CD14-positive monocyte (primary cell): ENCODE measurements at regions not wholly inside any gene's neighbourhood (a gene's known extent, or its start where the extent isn't known, plus 50 kb on each side); places are given as distances from the start of the nearest gene placed in this dataset.

ENCODE experiments used
- DNase-seq, 3 donors: peaks; one replicate each; pipeline ENCODE4 v3.0.0-alpha.2; 2011 to 2022
- H2AFZ ChIP-seq: 2 replicates; pipeline ENCODE4 v1.6.0; 2012; ENCODE audit warnings: mild to moderate bottlenecking, low read depth, low read length, inconsistent platforms; ENCODE audit not compliant: insufficient read depth, poor library complexity, severe bottlenecking
- H3K27ac ChIP-seq, 2 donors: 1 replicate in 1 of 2; 2 replicates in 1 of 2; pipeline ENCODE4 v1.5.1; 2012 to 2013; ENCODE audit warnings: low read length in 2 of 2, control low read depth in 1 of 2, inconsistent platforms in 1 of 2, low read depth in 1 of 2, mild to moderate bottlenecking in 1 of 2
- H3K27me3 ChIP-seq, 2 donors: one replicate each; pipeline versions ENCODE4 v1.6.0 to v1.6.1; 2011 to 2013; ENCODE audit warnings: low read length in 2 of 2; ENCODE audit not compliant: control insufficient read depth in 2 of 2, insufficient read depth in 2 of 2
- H3K36me3 ChIP-seq, 2 donors: replicated peaks in 1 of 2; 1 replicate in 1 of 2; 2 replicates in 1 of 2; pipeline versions ENCODE4 v1.5.1 to v1.6.1; 2012 to 2013; ENCODE audit warnings: low read length in 2 of 2, control low read depth in 1 of 2, inconsistent platforms in 1 of 2, mild to moderate bottlenecking in 1 of 2; ENCODE audit not compliant: insufficient read depth in 2 of 2, control insufficient read depth in 1 of 2
- H3K4me1 ChIP-seq, 2 donors: 1 replicate in 1 of 2; 2 replicates in 1 of 2; pipeline versions ENCODE4 v1.5.1 to v1.6.1; 2012 to 2013; ENCODE audit warnings: low read length in 2 of 2, control low read depth in 1 of 2, inconsistent platforms in 1 of 2, mild to moderate bottlenecking in 1 of 2, moderate library complexity in 1 of 2; ENCODE audit not compliant: insufficient read depth in 2 of 2, control insufficient read depth in 1 of 2
- H3K4me2 ChIP-seq: replicated peaks from 2 replicates; pipeline ENCODE3; 2012; ENCODE audit warnings: low read length, moderate library complexity, mild to moderate bottlenecking; ENCODE audit not compliant: poor library complexity, severe bottlenecking; ENCODE audit errors: extremely low read depth
- H3K4me3 ChIP-seq, 3 experiments: fragments of 200-600 bp in 1 of 3; sonication (generic) in 1 of 3; replicated peaks in 1 of 3; 1 replicate in 2 of 3; 2 replicates in 1 of 3; pipeline ENCODE4 v1.5.1; 2011 to 2013; ENCODE audit warnings: low read length in 3 of 3, mild to moderate bottlenecking in 3 of 3, control low read depth in 2 of 3, low read depth in 2 of 3, inconsistent platforms in 1 of 3, moderate library complexity in 1 of 3
- H3K79me2 ChIP-seq: 2 replicates; pipeline ENCODE4 v1.6.0; 2012; ENCODE audit warnings: mild to moderate bottlenecking, control low read depth, inconsistent platforms, low read length, moderate library complexity; ENCODE audit not compliant: insufficient read depth
- H3K9ac ChIP-seq: 2 replicates; pipeline ENCODE4 v1.6.0; 2017; ENCODE audit warnings: low read length, mild to moderate bottlenecking; ENCODE audit not compliant: insufficient read depth, poor library complexity, severe bottlenecking
- H3K9me3 ChIP-seq, 2 donors: replicated peaks in 1 of 2; 1 replicate in 1 of 2; 2 replicates in 1 of 2; pipeline versions ENCODE4 v1.5.1 to v1.6.1; 2012 to 2013; ENCODE audit warnings: low read length in 2 of 2, control low read depth in 1 of 2; ENCODE audit not compliant: control insufficient read depth in 1 of 2, insufficient read depth in 1 of 2
- H4K20me1 ChIP-seq: 2 replicates; pipeline ENCODE4 v1.6.0; 2012; ENCODE audit warnings: mild to moderate bottlenecking, low read length, control low read depth, moderate library complexity; ENCODE audit not compliant: insufficient read depth
- H3K27ac Mint-ChIP-seq, 7 donors: one replicate each; pipeline ENCODE4 v1.8.0; 2020; ENCODE audit warnings: mild to moderate bottlenecking in 7 of 7, mixed read lengths in 7 of 7, moderate library complexity in 6 of 7, inconsistent platforms in 2 of 7
- H3K27me3 Mint-ChIP-seq, 3 donors: one replicate each; pipeline ENCODE4 v1.8.0; 2021 to 2022; ENCODE audit warnings: low read depth in 3 of 3, mild to moderate bottlenecking in 3 of 3, mixed read lengths in 3 of 3, moderate library complexity in 3 of 3, inconsistent platforms in 1 of 3
- H3K36me3 Mint-ChIP-seq, 2 donors: one replicate each; pipeline ENCODE4 v1.8.0; 2020; ENCODE audit warnings: mixed read lengths in 2 of 2, inconsistent platforms in 1 of 2, mild to moderate bottlenecking in 1 of 2
- H3K4me1 Mint-ChIP-seq: one replicate; pipeline ENCODE4 v1.8.0; 2020; ENCODE audit warnings: mild to moderate bottlenecking, mixed read lengths
- H3K4me3 Mint-ChIP-seq, 2 donors: one replicate each; pipeline ENCODE4 v1.8.0; 2020; ENCODE audit warnings: mild to moderate bottlenecking in 2 of 2, mixed read lengths in 2 of 2, moderate library complexity in 1 of 2
- H3K9me3 Mint-ChIP-seq, 7 donors: one replicate each; pipeline ENCODE4 v1.8.0; 2020 to 2022; ENCODE audit warnings: mixed read lengths in 7 of 7, mild to moderate bottlenecking in 6 of 7, moderate library complexity in 6 of 7, inconsistent platforms in 2 of 7
- WGBS: methylation state at CpG from one replicate; pipeline ENCODE4 v1.1.5; 2013; ENCODE audit warnings: missing lambda C conversion rate; ENCODE audit not compliant: insufficient coverage; 5-methylcytosine and 5-hydroxymethylcytosine counted together
- intact Hi-C, 2 donors: fragments of 100-400 bp; cut with micrococcal nuclease; formaldehyde crosslinking; loops; one replicate each; pipeline versions ENCODE4 v1.15.0 to v1.15.1; 2023
- TF ChIP-seq, protein P1 (sequence below): fragments of 200-600 bp; IDR thresholded peaks from one replicate; pipeline ENCODE4 v1.8.0; 2022; ENCODE audit warnings: antibody characterized with exemption, mild to moderate bottlenecking

DNA sequence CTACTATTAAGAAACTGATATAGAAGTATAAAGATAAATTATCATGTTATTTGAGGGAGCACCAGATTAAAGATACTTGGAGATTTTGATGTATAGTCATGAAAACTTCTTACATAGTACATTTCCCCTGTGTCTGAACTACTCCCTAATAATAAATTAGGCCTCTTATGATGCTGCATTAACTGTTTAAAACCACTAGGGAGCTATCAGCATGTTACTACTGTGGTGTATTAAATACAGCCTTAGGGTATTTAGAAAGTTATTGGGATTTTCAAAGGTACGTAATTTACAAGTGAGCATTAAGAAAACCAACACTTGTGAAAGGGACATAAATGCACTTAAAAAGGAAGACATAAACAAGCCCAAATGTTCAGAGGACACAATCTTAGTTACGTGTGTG lies 714.0 kb downstream of the EPHA4 start:
- TF ChIP-seq, protein P1, sequence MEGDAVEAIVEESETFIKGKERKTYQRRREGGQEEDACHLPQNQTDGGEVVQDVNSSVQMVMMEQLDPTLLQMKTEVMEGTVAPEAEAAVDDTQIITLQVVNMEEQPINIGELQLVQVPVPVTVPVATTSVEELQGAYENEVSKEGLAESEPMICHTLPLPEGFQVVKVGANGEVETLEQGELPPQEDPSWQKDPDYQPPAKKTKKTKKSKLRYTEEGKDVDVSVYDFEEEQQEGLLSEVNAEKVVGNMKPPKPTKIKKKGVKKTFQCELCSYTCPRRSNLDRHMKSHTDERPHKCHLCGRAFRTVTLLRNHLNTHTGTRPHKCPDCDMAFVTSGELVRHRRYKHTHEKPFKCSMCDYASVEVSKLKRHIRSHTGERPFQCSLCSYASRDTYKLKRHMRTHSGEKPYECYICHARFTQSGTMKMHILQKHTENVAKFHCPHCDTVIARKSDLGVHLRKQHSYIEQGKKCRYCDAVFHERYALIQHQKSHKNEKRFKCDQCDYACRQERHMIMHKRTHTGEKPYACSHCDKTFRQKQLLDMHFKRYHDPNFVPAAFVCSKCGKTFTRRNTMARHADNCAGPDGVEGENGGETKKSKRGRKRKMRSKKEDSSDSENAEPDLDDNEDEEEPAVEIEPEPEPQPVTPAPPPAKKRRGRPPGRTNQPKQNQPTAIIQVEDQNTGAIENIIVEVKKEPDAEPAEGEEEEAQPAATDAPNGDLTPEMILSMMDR: no peak
- Histone ChIP-seq H3K27me3 (no peaks in the 10 kb centered on the region), H3K4me2 (no peak overlapping the region), H3K9ac (no peak overlapping the region), H3K4me1 (no peaks in the 10 kb centered on the region), H3K79me2 (no peaks in the 10 kb centered on the region), H4K20me1 (no peaks in the 10 kb centered on the region), H2AFZ (no peak overlapping the region), H3K36me3 (no peaks in the 10 kb centered on the region), H3K9me3 (no peaks in the 10 kb centered on the region), H3K4me3 (no peak overlapping the region), H3K27ac (no peak overlapping the region)
- Mint-ChIP-seq H3K36me3 (no peaks in the 10 kb centered on the region), H3K27ac (no peak overlapping the region), H3K4me3 (no peak overlapping the region), H3K4me1 (no peaks in the 10 kb centered on the region), H3K9me3 (peaks cover 0 to 4% (median 2%) of the 10 kb centered on the region in 7 donors), H3K27me3 (no peaks in the 10 kb centered on the region)
- 60% methylated on average over 1 of the region's 2 CpGs for WGBS
- intact Hi-C loops: no loop called here
- DNase-seq: no peak

DNA sequence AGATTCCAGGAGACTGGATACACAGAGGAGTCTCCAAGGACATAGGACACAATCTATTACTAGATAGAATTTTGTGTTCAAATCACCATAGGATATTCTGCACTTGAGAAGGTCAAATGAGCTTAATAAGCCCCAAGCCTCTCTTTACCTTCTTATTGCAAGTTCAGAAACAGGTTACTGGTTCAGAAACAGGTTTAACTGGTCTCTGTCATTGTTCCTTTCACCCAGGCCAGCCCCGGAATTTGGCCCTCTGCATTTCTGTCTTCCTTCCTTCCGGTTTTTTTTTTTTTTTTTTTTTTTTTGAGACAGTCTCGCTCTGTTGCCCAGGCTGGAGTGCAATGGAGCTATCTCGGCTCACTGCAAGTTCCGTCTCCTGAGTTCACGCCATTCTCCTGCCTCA lies 700.2 kb downstream of the EPHA4 start:
- no peak overlapping the region for H3K27ac Mint-ChIP-seq
- no peak overlapping the region for H3K4me2 ChIP-seq
- no CpG with 5 or more reads among the region's 6 CpGs for WGBS

More for the DNA sequence above, 700.2 kb downstream of the EPHA4 start:
- peaks cover 2 to 23% (median 6%) of the 10 kb centered on the region in 7 donors for H3K9me3 Mint-ChIP-seq
- H3K4me1 Mint-ChIP-seq: no peaks in the 10 kb centered on the region
- TF ChIP-seq, protein P1: no peak
- H3K27ac ChIP-seq: no peak overlapping the region
- intact Hi-C loops: no loop called here
- no peaks in the 10 kb centered on the region for H3K36me3 ChIP-seq
- no peak overlapping the region for H2AFZ ChIP-seq
- H3K4me3 Mint-ChIP-seq: no peak overlapping the region
- H3K4me1 ChIP-seq: no peaks in the 10 kb centered on the region
- H3K27me3 ChIP-seq: no peaks in the 10 kb centered on the region
- no peaks in the 10 kb centered on the region for H3K79me2 ChIP-seq
- no peaks in the 10 kb centered on the region for H3K36me3 Mint-ChIP-seq
- no peak overlapping the region for H3K9ac ChIP-seq
- no peak for DNase-seq
- H3K4me3 ChIP-seq: no peak overlapping the region
- peaks cover 0 to 1% (median 0%) of the 10 kb centered on the region in 3 donors for H3K27me3 Mint-ChIP-seq
- peaks cover 6 to 12% of the 10 kb centered on the region in 2 donors for H3K9me3 ChIP-seq
- no peaks in the 10 kb centered on the region for H4K20me1 ChIP-seq
